ENCODE measurements at regions not wholly inside any gene's neighbourhood (a gene's known extent, or its start where the extent isn't known, plus 50 kb on each side); places are given as distances from the start of the nearest gene placed in this dataset.
"Not testable (repeated sequence)": the region's sequence is repeated elsewhere in the genome, so short reads cannot be mapped to it uniquely, and the experiment has no call there.

DNA sequence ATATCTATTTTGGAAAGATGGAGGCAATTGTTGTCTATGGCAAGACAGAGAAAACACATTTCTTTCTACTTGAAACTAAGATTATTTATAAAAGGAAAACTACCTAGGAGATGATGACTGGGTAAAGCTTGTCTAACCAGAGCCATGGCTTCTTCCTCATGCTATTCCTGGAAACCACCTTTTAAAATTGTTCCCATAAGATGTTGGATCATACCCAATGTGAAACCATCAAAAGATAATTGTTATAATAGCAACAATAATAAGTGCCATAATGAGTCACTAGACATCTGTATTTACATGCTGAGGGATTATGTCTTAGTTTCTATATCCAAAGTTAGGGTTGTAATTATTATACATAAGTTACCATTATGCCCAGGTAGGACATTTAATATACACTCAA, 428.4 kb downstream of the KCNJ2 start:
- Histone ChIP-seq H3K9me3 (ENCODE audit: low read depth, low read length, poor library complexity, severe bottlenecking) (no peaks in the 10 kb centered on the region), H3K4me1 (ENCODE audit: insufficient read depth, low read length, poor library complexity, severe bottlenecking) (no peaks in the 10 kb centered on the region), H3K27ac (ENCODE audit: low read depth, low read length, poor library complexity, severe bottlenecking) (no peak overlapping the region), H3K36me3 (ENCODE audit: insufficient read depth, low read length, poor library complexity, severe bottlenecking) (no peaks in the 10 kb centered on the region), H3K27me3 (replicated peaks; ENCODE audit: insufficient read depth, low read depth, low read length, poor library complexity) (no peaks in the 10 kb centered on the region), H3K4me3 (ENCODE audit: low read depth, low read length, poor library complexity, severe bottlenecking) (no peak overlapping the region)
- no TSS peak for BruUV-seq (replicated peaks)
- no peak for TF ChIP-seq EZH2 (IDR thresholded peaks at IDR 0.05; ENCODE audit: borderline replicate concordance, low read depth, low read length, poor library complexity, severe bottlenecking)
- TF ChIP-seq, protein P1, sequence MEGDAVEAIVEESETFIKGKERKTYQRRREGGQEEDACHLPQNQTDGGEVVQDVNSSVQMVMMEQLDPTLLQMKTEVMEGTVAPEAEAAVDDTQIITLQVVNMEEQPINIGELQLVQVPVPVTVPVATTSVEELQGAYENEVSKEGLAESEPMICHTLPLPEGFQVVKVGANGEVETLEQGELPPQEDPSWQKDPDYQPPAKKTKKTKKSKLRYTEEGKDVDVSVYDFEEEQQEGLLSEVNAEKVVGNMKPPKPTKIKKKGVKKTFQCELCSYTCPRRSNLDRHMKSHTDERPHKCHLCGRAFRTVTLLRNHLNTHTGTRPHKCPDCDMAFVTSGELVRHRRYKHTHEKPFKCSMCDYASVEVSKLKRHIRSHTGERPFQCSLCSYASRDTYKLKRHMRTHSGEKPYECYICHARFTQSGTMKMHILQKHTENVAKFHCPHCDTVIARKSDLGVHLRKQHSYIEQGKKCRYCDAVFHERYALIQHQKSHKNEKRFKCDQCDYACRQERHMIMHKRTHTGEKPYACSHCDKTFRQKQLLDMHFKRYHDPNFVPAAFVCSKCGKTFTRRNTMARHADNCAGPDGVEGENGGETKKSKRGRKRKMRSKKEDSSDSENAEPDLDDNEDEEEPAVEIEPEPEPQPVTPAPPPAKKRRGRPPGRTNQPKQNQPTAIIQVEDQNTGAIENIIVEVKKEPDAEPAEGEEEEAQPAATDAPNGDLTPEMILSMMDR (conservative IDR thresholded peaks at IDR 0.05; ENCODE audit: low read depth, low read length), result no peak
- ChIA-PET POLR2A (ENCODE audit: low non-redundant PET) (no interaction called here), CTCF (no interaction called here)
- no peak for DNase-seq (ENCODE audit: low spot score)
- intact Hi-C loops (cut with micrococcal nuclease; ENCODE audit: unreplicated experiment), result no loop called here

- BruUV-seq (replicated peaks), result no TSS peak
- DNase-seq (ENCODE audit: low spot score), result no peak
- no peak for TF ChIP-seq EZH2 (IDR thresholded peaks at IDR 0.05; ENCODE audit: borderline replicate concordance, low read depth, low read length, poor library complexity, severe bottlenecking)
- TF ChIP-seq, protein P1 (conservative IDR thresholded peaks at IDR 0.05; ENCODE audit: low read depth, low read length), result no peak
- CTCF ChIA-PET, result no interaction called here
- H3K4me3 ChIP-seq (ENCODE audit: low read depth, low read length, poor library complexity, severe bottlenecking), result no peak overlapping the region
- no peaks in the 10 kb centered on the region for H3K4me1 ChIP-seq (ENCODE audit: insufficient read depth, low read length, poor library complexity, severe bottlenecking)
- H3K36me3 ChIP-seq (ENCODE audit: insufficient read depth, low read length, poor library complexity, severe bottlenecking), result no peaks in the 10 kb centered on the region
- H3K27ac ChIP-seq (ENCODE audit: low read depth, low read length, poor library complexity, severe bottlenecking), result no peak overlapping the region
- intact Hi-C loops (cut with micrococcal nuclease; ENCODE audit: unreplicated experiment), result no loop called here
- H3K9me3 ChIP-seq (ENCODE audit: low read depth, low read length, poor library complexity, severe bottlenecking), result no peaks in the 10 kb centered on the region
- POLR2A ChIA-PET (ENCODE audit: low non-redundant PET), result no interaction called here
- no peaks in the 10 kb centered on the region for H3K27me3 ChIP-seq (replicated peaks; ENCODE audit: insufficient read depth, low read depth, low read length, poor library complexity)
Measured at GRCh38 chr17:70599198-70599597, 429.9 kb downstream of the KCNJ2 start.

GRCh38 chr17:70599945-70600344, 430.6 kb downstream of the KCNJ2 start:
- H3K4me3 ChIP-seq (ENCODE audit: low read depth, low read length, poor library complexity, severe bottlenecking); H3K9me3 ChIP-seq (ENCODE audit: low read depth, low read length, poor library complexity, severe bottlenecking); POLR2A ChIA-PET (ENCODE audit: low non-redundant PET); intact Hi-C loops (cut with micrococcal nuclease; ENCODE audit: unreplicated experiment); H3K27me3 ChIP-seq (replicated peaks; ENCODE audit: insufficient read depth, low read depth, low read length, poor library complexity); H3K4me1 ChIP-seq (ENCODE audit: insufficient read depth, low read length, poor library complexity, severe bottlenecking); CTCF ChIA-PET; BruUV-seq (replicated peaks); H3K36me3 ChIP-seq (ENCODE audit: insufficient read depth, low read length, poor library complexity, severe bottlenecking); H3K27ac ChIP-seq (ENCODE audit: low read depth, low read length, poor library complexity, severe bottlenecking); DNase-seq (ENCODE audit: low spot score): not testable (repeated sequence)

- POLR2A ChIA-PET (ENCODE audit: low non-redundant PET), result no interaction called here
Measured at GRCh38 chr17:70603226-70603625, 433.9 kb downstream of the KCNJ2 start.

More at GRCh38 chr17:70603226-70603625, 433.9 kb downstream of the KCNJ2 start:
- no peaks in the 10 kb centered on the region for H3K9me3 ChIP-seq (ENCODE audit: low read depth, low read length, poor library complexity, severe bottlenecking)
- H3K4me1 ChIP-seq (ENCODE audit: insufficient read depth, low read length, poor library complexity, severe bottlenecking), result no peaks in the 10 kb centered on the region
- H3K27ac ChIP-seq (ENCODE audit: low read depth, low read length, poor library complexity, severe bottlenecking), result no peak overlapping the region
- intact Hi-C loops (cut with micrococcal nuclease; ENCODE audit: unreplicated experiment), result no loop called here
- no peak overlapping the region for H3K4me3 ChIP-seq (ENCODE audit: low read depth, low read length, poor library complexity, severe bottlenecking)
- TF ChIP-seq, protein P1 (conservative IDR thresholded peaks at IDR 0.05; ENCODE audit: low read depth, low read length), result no peak
- TF ChIP-seq EZH2 (IDR thresholded peaks at IDR 0.05; ENCODE audit: borderline replicate concordance, low read depth, low read length, poor library complexity, severe bottlenecking), result no peak
- CTCF ChIA-PET, result no interaction called here
- H3K27me3 ChIP-seq (replicated peaks; ENCODE audit: insufficient read depth, low read depth, low read length, poor library complexity), result no peaks in the 10 kb centered on the region
- no TSS peak for BruUV-seq (replicated peaks)
- no peaks in the 10 kb centered on the region for H3K36me3 ChIP-seq (ENCODE audit: insufficient read depth, low read length, poor library complexity, severe bottlenecking)
- no peak for DNase-seq (ENCODE audit: low spot score)
